GM18909 (cell line): ENCODE measurements at regions not wholly inside any gene's neighbourhood (a gene's known extent, or its start where the extent isn't known, plus 50 kb on each side); places are given as distances from the start of the nearest gene placed in this dataset.

ENCODE experiments used
- ATAC-seq: cut with Tn5 transposase; IDR thresholded peaks from one replicate; pipeline ENCODE4 v1.9.1; 2021; ENCODE audit warnings: mild to moderate bottlenecking; ENCODE audit not compliant: unreplicated experiment, poor library complexity

- ATAC-seq = no peak
These were observed 116.3 kb downstream of the ANKRD60 start for GRCh38 chr20:58112017-58112781.

- ATAC-seq = no peak
These were observed 117.0 kb downstream of the ANKRD60 start for GRCh38 chr20:58111310-58112016.

- ATAC-seq = no peak
These were observed 118.4 kb downstream of the ANKRD60 start for GRCh38 chr20:58109918-58110635.

GRCh38 chr20:58109126-58109880 is 119.2 kb downstream of the ANKRD60 start:
- no peak for ATAC-seq

- no peak for ATAC-seq
These were observed 120.9 kb downstream of the ANKRD60 start for GRCh38 chr20:58107533-58107932.

GRCh38 chr20:58106143-58106750 is 122.2 kb downstream of the ANKRD60 start:
- ATAC-seq = no peak

GRCh38 chr20:58103961-58104360 is 124.5 kb downstream of the ANKRD60 start:
- ATAC-seq = no peak

- ATAC-seq = no peak
These were observed 124.9 kb downstream of the ANKRD60 start for GRCh38 chr20:58103517-58103904.

- ATAC-seq = no peak
These were observed 125.5 kb downstream of the ANKRD60 start for GRCh38 chr20:58102744-58103516.

GRCh38 chr20:58102261-58102660 is 126.2 kb downstream of the ANKRD60 start:
- no peak for ATAC-seq

GRCh38 chr20:58100731-58101356 is 127.6 kb downstream of the ANKRD60 start:
- ATAC-seq = no peak

- no peak for ATAC-seq
These were observed 128.3 kb downstream of the ANKRD60 start for GRCh38 chr20:58099956-58100730.

- no peak for ATAC-seq
These were observed 129.0 kb downstream of the ANKRD60 start for GRCh38 chr20:58099291-58099935.

- ATAC-seq = no peak
These were observed 129.9 kb downstream of the ANKRD60 start for GRCh38 chr20:58098571-58098970.

- no peak for ATAC-seq
These were observed 130.5 kb downstream of the ANKRD60 start for GRCh38 chr20:58097943-58098342.

GRCh38 chr20:58097429-58097828 is 131.0 kb downstream of the ANKRD60 start:
- ATAC-seq = no peak

GRCh38 chr20:58096880-58097423 is 131.5 kb downstream of the ANKRD60 start:
- no peak for ATAC-seq
